Stimulated activated CD4-positive, alpha-beta T cell treated with anti-CD3 and anti-CD28 coated beads, Interleukin-4, amount 100 ng/mL, for 1 hour (primary cell): ENCODE measurements at regions not wholly inside any gene's neighbourhood (a gene's known extent, or its start where the extent isn't known, plus 50 kb on each side); places are given as distances from the start of the nearest gene placed in this dataset.

Experiments
- DNase-seq: peaks from one replicate; pipeline ENCODE4 v3.0.0-alpha.2; 2020

GRCh38 chr14:105862581-105863239, 336.3 kb downstream of the TMEM121 start:
- no peak for DNase-seq

GRCh38 chr14:105863296-105864108, 337.1 kb downstream of the TMEM121 start:
- no peak for DNase-seq

- no peak for DNase-seq
Observed at GRCh38 chr14:105864116-105864515, 337.7 kb downstream of the TMEM121 start.

- no peak for DNase-seq
Observed at GRCh38 chr14:105864651-105865265, 338.4 kb downstream of the TMEM121 start.

GRCh38 chr14:105865266-105865903, 339.0 kb downstream of the TMEM121 start:
- DNase-seq = no peak

- no peak for DNase-seq
Observed at GRCh38 chr14:105865904-105866840, 339.8 kb downstream of the TMEM121 start.

GRCh38 chr14:105866841-105867321, 340.5 kb downstream of the TMEM121 start:
- DNase-seq = no peak

GRCh38 chr14:105867961-105868599, 341.7 kb downstream of the TMEM121 start:
- no peak for DNase-seq

GRCh38 chr14:105871590-105871989, 345.2 kb downstream of the TMEM121 start:
- DNase-seq = no peak

GRCh38 chr14:105873870-105874512, 347.6 kb downstream of the TMEM121 start:
- DNase-seq = no peak

GRCh38 chr14:105876158-105876557, 349.8 kb downstream of the TMEM121 start:
- DNase-seq = no peak

- no peak for DNase-seq
Observed at GRCh38 chr14:105876829-105877228, 350.4 kb downstream of the TMEM121 start.

GRCh38 chr14:105877645-105878044, 351.3 kb downstream of the TMEM121 start:
- DNase-seq = no peak

- DNase-seq = no peak
Observed at GRCh38 chr14:105878125-105878524, 351.7 kb downstream of the TMEM121 start.

GRCh38 chr14:105878554-105878953, 352.2 kb downstream of the TMEM121 start:
- DNase-seq = no peak

GRCh38 chr14:105879503-105879866, 353.1 kb downstream of the TMEM121 start:
- DNase-seq = no peak

GRCh38 chr14:105879867-105880561, 353.6 kb downstream of the TMEM121 start:
- DNase-seq = no peak

GRCh38 chr14:105880616-105881015, 354.2 kb downstream of the TMEM121 start:
- no peak for DNase-seq

- no peak for DNase-seq
Observed at GRCh38 chr14:105881021-105881930, 354.9 kb downstream of the TMEM121 start.
